ENCODE measurements at regions not wholly inside any gene's neighbourhood (a gene's known extent, or its start where the extent isn't known, plus 50 kb on each side); places are given as distances from the start of the nearest gene placed in this dataset.

GRCh38 chr2:71928734-71929481, 218.8 kb downstream of the CYP26B1 start:
- Histone ChIP-seq H3K4me3 (ENCODE audit: low read depth, low read length) (no peak overlapping the region), H3K27ac (ENCODE audit: low read depth, low read length) (no peak overlapping the region), H3K36me3 (ENCODE audit: insufficient read depth, low read length) (no peaks in the 10 kb centered on the region), H3K27me3 (ENCODE audit: insufficient read depth, low read length) (no peaks in the 10 kb centered on the region), H2AFZ (ENCODE audit: low read length, unreplicated experiment) (no peak overlapping the region), H3K79me2 (ENCODE audit: control insufficient read depth, insufficient read depth, low read length, unreplicated experiment) (no peaks in the 10 kb centered on the region), H3K4me1 (ENCODE audit: control insufficient read depth, insufficient read depth, low read length, unreplicated experiment) (peaks cover 15% of the 10 kb centered on the region)

- Histone ChIP-seq H3K36me3 (ENCODE audit: insufficient read depth, low read length) (no peaks in the 10 kb centered on the region), H3K79me2 (ENCODE audit: control insufficient read depth, insufficient read depth, low read length, unreplicated experiment) (no peaks in the 10 kb centered on the region), H3K4me1 (ENCODE audit: control insufficient read depth, insufficient read depth, low read length, unreplicated experiment) (peaks cover 16% of the 10 kb centered on the region), H3K27me3 (ENCODE audit: insufficient read depth, low read length) (no peaks in the 10 kb centered on the region), H3K4me3 (ENCODE audit: low read depth, low read length) (no peak overlapping the region), H2AFZ (ENCODE audit: low read length, unreplicated experiment) (no peak overlapping the region), H3K27ac (ENCODE audit: low read depth, low read length) (no peak overlapping the region)
These were observed 219.6 kb downstream of the CYP26B1 start for GRCh38 chr2:71927757-71928715.

GRCh38 chr2:71926876-71927756, 220.5 kb downstream of the CYP26B1 start:
- peaks cover 17% of the 10 kb centered on the region for H3K4me1 ChIP-seq (ENCODE audit: control insufficient read depth, insufficient read depth, low read length, unreplicated experiment)
- no peak overlapping the region for H3K4me3 ChIP-seq (ENCODE audit: low read depth, low read length)
- no peaks in the 10 kb centered on the region for H3K27me3 ChIP-seq (ENCODE audit: insufficient read depth, low read length)
- no peaks in the 10 kb centered on the region for H3K79me2 ChIP-seq (ENCODE audit: control insufficient read depth, insufficient read depth, low read length, unreplicated experiment)
- no peak overlapping the region for H2AFZ ChIP-seq (ENCODE audit: low read length, unreplicated experiment)
- H3K36me3 ChIP-seq (ENCODE audit: insufficient read depth, low read length) = no peaks in the 10 kb centered on the region
- H3K27ac ChIP-seq (ENCODE audit: low read depth, low read length) = no peak overlapping the region

GRCh38 chr2:71926089-71926447, 221.6 kb downstream of the CYP26B1 start:
- Histone ChIP-seq H3K4me1 (ENCODE audit: control insufficient read depth, insufficient read depth, low read length, unreplicated experiment) (peaks cover 17% of the 10 kb centered on the region), H3K79me2 (ENCODE audit: control insufficient read depth, insufficient read depth, low read length, unreplicated experiment) (no peaks in the 10 kb centered on the region), H3K36me3 (ENCODE audit: insufficient read depth, low read length) (no peaks in the 10 kb centered on the region), H3K4me3 (ENCODE audit: low read depth, low read length) (no peak overlapping the region), H3K27me3 (ENCODE audit: insufficient read depth, low read length) (no peaks in the 10 kb centered on the region), H3K27ac (ENCODE audit: low read depth, low read length) (no peak overlapping the region), H2AFZ (ENCODE audit: low read length, unreplicated experiment) (no peak overlapping the region)

- Histone ChIP-seq H3K36me3 (ENCODE audit: insufficient read depth, low read length) (no peaks in the 10 kb centered on the region), H3K79me2 (ENCODE audit: control insufficient read depth, insufficient read depth, low read length, unreplicated experiment) (no peaks in the 10 kb centered on the region), H2AFZ (ENCODE audit: low read length, unreplicated experiment) (no peak overlapping the region), H3K4me1 (ENCODE audit: control insufficient read depth, insufficient read depth, low read length, unreplicated experiment) (peaks cover 17% of the 10 kb centered on the region), H3K27me3 (ENCODE audit: insufficient read depth, low read length) (no peaks in the 10 kb centered on the region), H3K27ac (ENCODE audit: low read depth, low read length) (no peak overlapping the region), H3K4me3 (ENCODE audit: low read depth, low read length) (no peak overlapping the region)
These were observed 222.2 kb downstream of the CYP26B1 start for GRCh38 chr2:71925268-71926088.

- no peaks in the 10 kb centered on the region for H3K36me3 ChIP-seq (ENCODE audit: insufficient read depth, low read length)
- H2AFZ ChIP-seq (ENCODE audit: low read length, unreplicated experiment) = no peak overlapping the region
- H3K27ac ChIP-seq (ENCODE audit: low read depth, low read length) = no peak overlapping the region
- H3K27me3 ChIP-seq (ENCODE audit: insufficient read depth, low read length) = no peaks in the 10 kb centered on the region
- H3K4me3 ChIP-seq (ENCODE audit: low read depth, low read length) = no peak overlapping the region
- no peaks in the 10 kb centered on the region for H3K79me2 ChIP-seq (ENCODE audit: control insufficient read depth, insufficient read depth, low read length, unreplicated experiment)
- peaks cover 17% of the 10 kb centered on the region for H3K4me1 ChIP-seq (ENCODE audit: control insufficient read depth, insufficient read depth, low read length, unreplicated experiment)
These were observed 223.7 kb downstream of the CYP26B1 start for GRCh38 chr2:71923887-71924533.

- no peak overlapping the region for H3K4me3 ChIP-seq (ENCODE audit: low read depth, low read length)
- no peaks in the 10 kb centered on the region for H3K79me2 ChIP-seq (ENCODE audit: control insufficient read depth, insufficient read depth, low read length, unreplicated experiment)
- no peaks in the 10 kb centered on the region for H3K36me3 ChIP-seq (ENCODE audit: insufficient read depth, low read length)
- peaks cover 17% of the 10 kb centered on the region for H3K4me1 ChIP-seq (ENCODE audit: control insufficient read depth, insufficient read depth, low read length, unreplicated experiment)
- H3K27me3 ChIP-seq (ENCODE audit: insufficient read depth, low read length) = no peaks in the 10 kb centered on the region
- no peak overlapping the region for H3K27ac ChIP-seq (ENCODE audit: low read depth, low read length)
- no peak overlapping the region for H2AFZ ChIP-seq (ENCODE audit: low read length, unreplicated experiment)
These were observed 224.5 kb downstream of the CYP26B1 start for GRCh38 chr2:71923143-71923525.

- no peaks in the 10 kb centered on the region for H3K27me3 ChIP-seq (ENCODE audit: insufficient read depth, low read length)
- H3K79me2 ChIP-seq (ENCODE audit: control insufficient read depth, insufficient read depth, low read length, unreplicated experiment) = no peaks in the 10 kb centered on the region
- no peak overlapping the region for H2AFZ ChIP-seq (ENCODE audit: low read length, unreplicated experiment)
- no peaks in the 10 kb centered on the region for H3K36me3 ChIP-seq (ENCODE audit: insufficient read depth, low read length)
- H3K4me3 ChIP-seq (ENCODE audit: low read depth, low read length) = no peak overlapping the region
- H3K4me1 ChIP-seq (ENCODE audit: control insufficient read depth, insufficient read depth, low read length, unreplicated experiment) = peaks cover 17% of the 10 kb centered on the region
- H3K27ac ChIP-seq (ENCODE audit: low read depth, low read length) = no peak overlapping the region
These were observed 225.0 kb downstream of the CYP26B1 start for GRCh38 chr2:71922499-71923142.

GRCh38 chr2:71922091-71922490, 225.6 kb downstream of the CYP26B1 start:
- H2AFZ ChIP-seq (ENCODE audit: low read length, unreplicated experiment) = no peak overlapping the region
- no peak overlapping the region for H3K4me3 ChIP-seq (ENCODE audit: low read depth, low read length)
- no peaks in the 10 kb centered on the region for H3K27me3 ChIP-seq (ENCODE audit: insufficient read depth, low read length)
- no peaks in the 10 kb centered on the region for H3K36me3 ChIP-seq (ENCODE audit: insufficient read depth, low read length)
- no peak overlapping the region for H3K27ac ChIP-seq (ENCODE audit: low read depth, low read length)
- no peaks in the 10 kb centered on the region for H3K79me2 ChIP-seq (ENCODE audit: control insufficient read depth, insufficient read depth, low read length, unreplicated experiment)
- peaks cover 17% of the 10 kb centered on the region for H3K4me1 ChIP-seq (ENCODE audit: control insufficient read depth, insufficient read depth, low read length, unreplicated experiment)
